ENCODE measurements at regions not wholly inside any gene's neighbourhood (a gene's known extent, or its start where the extent isn't known, plus 50 kb on each side); places are given as distances from the start of the nearest gene placed in this dataset.
"Not testable (repeated sequence)": the region's sequence is repeated elsewhere in the genome, so short reads cannot be mapped to it uniquely, and the experiment has no call there.

- no peak overlapping the region for H3K9ac ChIP-seq (ENCODE audit: low read length)
Measured at GRCh38 chr2:39995005-39995737, 216.1 kb upstream of the THUMPD2 start.

GRCh38 chr2:39994151-39994550, 215.1 kb upstream of the THUMPD2 start:
- Histone ChIP-seq H3K9ac (ENCODE audit: low read length) (no peak overlapping the region), H3K4me1 (ENCODE audit: insufficient read depth, low read length) (no peaks in the 10 kb centered on the region), H3K4me3 (ENCODE audit: low read depth in 1 of 2, low read length in 2 of 2) (no peak overlapping the region), H3K36me3 (ENCODE audit: insufficient read depth, low read length) (no peaks in the 10 kb centered on the region), H3K27me3 (ENCODE audit: control insufficient read depth in 1 of 2, insufficient read depth in 2 of 2, low read length in 2 of 2) (no peaks in the 10 kb centered on the region), H3K9me3 (ENCODE audit: low read length) (no peaks in the 10 kb centered on the region), H3K27ac (ENCODE audit: low read depth, low read length) (no peak overlapping the region)

More at GRCh38 chr2:39995005-39995737, 216.1 kb upstream of the THUMPD2 start:
- Histone ChIP-seq H3K4me3 (ENCODE audit: low read depth in 1 of 2, low read length in 2 of 2) (no peak overlapping the region), H3K27ac (ENCODE audit: low read depth, low read length) (no peak overlapping the region), H3K4me1 (ENCODE audit: insufficient read depth, low read length) (no peaks in the 10 kb centered on the region), H3K36me3 (ENCODE audit: insufficient read depth, low read length) (no peaks in the 10 kb centered on the region), H3K27me3 (ENCODE audit: control insufficient read depth in 1 of 2, insufficient read depth in 2 of 2, low read length in 2 of 2) (no peaks in the 10 kb centered on the region), H3K9me3 (ENCODE audit: low read length) (no peaks in the 10 kb centered on the region)

GRCh38 chr2:39991298-39991697, 212.2 kb upstream of the THUMPD2 start:
- H3K27me3 ChIP-seq (ENCODE audit: control insufficient read depth in 1 of 2, insufficient read depth in 2 of 2, low read length in 2 of 2) = no peaks in the 10 kb centered on the region
- no peaks in the 10 kb centered on the region for H3K4me1 ChIP-seq (ENCODE audit: insufficient read depth, low read length)
- H3K27ac ChIP-seq (ENCODE audit: low read depth, low read length) = no peak overlapping the region
- H3K4me3 ChIP-seq (ENCODE audit: low read depth in 1 of 2, low read length in 2 of 2) = no peak overlapping the region
- no peaks in the 10 kb centered on the region for H3K9me3 ChIP-seq (ENCODE audit: low read length)
- no peaks in the 10 kb centered on the region for H3K36me3 ChIP-seq (ENCODE audit: insufficient read depth, low read length)
- H3K9ac ChIP-seq (ENCODE audit: low read length) = no peak overlapping the region

- Histone ChIP-seq H3K36me3 (ENCODE audit: insufficient read depth, low read length) (no peaks in the 10 kb centered on the region), H3K27ac (ENCODE audit: low read depth, low read length) (no peak overlapping the region), H3K9me3 (ENCODE audit: low read length) (no peaks in the 10 kb centered on the region), H3K9ac (ENCODE audit: low read length) (no peak overlapping the region), H3K27me3 (ENCODE audit: control insufficient read depth in 1 of 2, insufficient read depth in 2 of 2, low read length in 2 of 2) (no peaks in the 10 kb centered on the region), H3K4me1 (ENCODE audit: insufficient read depth, low read length) (no peaks in the 10 kb centered on the region), H3K4me3 (ENCODE audit: low read depth in 1 of 2, low read length in 2 of 2) (no peak overlapping the region)
Measured at GRCh38 chr2:39990335-39990900, 211.4 kb upstream of the THUMPD2 start.

GRCh38 chr2:39989888-39990287, 210.8 kb upstream of the THUMPD2 start:
- Histone ChIP-seq H3K4me3 (ENCODE audit: low read depth in 1 of 2, low read length in 2 of 2) (no peak overlapping the region), H3K9ac (ENCODE audit: low read length) (no peak overlapping the region), H3K9me3 (ENCODE audit: low read length) (no peaks in the 10 kb centered on the region), H3K27ac (ENCODE audit: low read depth, low read length) (no peak overlapping the region), H3K4me1 (ENCODE audit: insufficient read depth, low read length) (no peaks in the 10 kb centered on the region), H3K27me3 (ENCODE audit: control insufficient read depth in 1 of 2, insufficient read depth in 2 of 2, low read length in 2 of 2) (no peaks in the 10 kb centered on the region), H3K36me3 (ENCODE audit: insufficient read depth, low read length) (no peaks in the 10 kb centered on the region)

GRCh38 chr2:39981883-39982311, 202.8 kb upstream of the THUMPD2 start:
- no peak overlapping the region for H3K9ac ChIP-seq (ENCODE audit: low read length)
- H3K27ac ChIP-seq (ENCODE audit: low read depth, low read length) = no peak overlapping the region
- H3K27me3 ChIP-seq (ENCODE audit: control insufficient read depth in 1 of 2, insufficient read depth in 2 of 2, low read length in 2 of 2) = no peaks in the 10 kb centered on the region
- H3K4me1 ChIP-seq (ENCODE audit: insufficient read depth, low read length) = peaks cover 10% of the 10 kb centered on the region
- H3K36me3 ChIP-seq (ENCODE audit: insufficient read depth, low read length) = no peaks in the 10 kb centered on the region
- no peaks in the 10 kb centered on the region for H3K9me3 ChIP-seq (ENCODE audit: low read length)
- H3K4me3 ChIP-seq (ENCODE audit: low read depth in 1 of 2, low read length in 2 of 2) = no peak overlapping the region

- Histone ChIP-seq H3K9me3 (ENCODE audit: low read length) (no peaks in the 10 kb centered on the region), H3K9ac (ENCODE audit: low read length) (no peak overlapping the region), H3K4me3 (ENCODE audit: low read depth in 1 of 2, low read length in 2 of 2) (no peak overlapping the region), H3K27ac (ENCODE audit: low read depth, low read length) (no peak overlapping the region), H3K4me1 (ENCODE audit: insufficient read depth, low read length) (no peaks in the 10 kb centered on the region), H3K36me3 (ENCODE audit: insufficient read depth, low read length) (no peaks in the 10 kb centered on the region), H3K27me3 (ENCODE audit: control insufficient read depth in 1 of 2, insufficient read depth in 2 of 2, low read length in 2 of 2) (no peaks in the 10 kb centered on the region)
Measured at GRCh38 chr2:39975476-39976020, 196.5 kb upstream of the THUMPD2 start.

GRCh38 chr2:39968037-39968436, 189.0 kb upstream of the THUMPD2 start:
- Histone ChIP-seq H3K27me3 (ENCODE audit: control insufficient read depth in 1 of 2, insufficient read depth in 2 of 2, low read length in 2 of 2) (no peaks in the 10 kb centered on the region), H3K9me3 (ENCODE audit: low read length) (no peaks in the 10 kb centered on the region), H3K27ac (ENCODE audit: low read depth, low read length) (no peak overlapping the region), H3K4me3 (ENCODE audit: low read depth in 1 of 2, low read length in 2 of 2) (no peak overlapping the region), H3K36me3 (ENCODE audit: insufficient read depth, low read length) (no peaks in the 10 kb centered on the region), H3K9ac (ENCODE audit: low read length) (no peak overlapping the region), H3K4me1 (ENCODE audit: insufficient read depth, low read length) (no peaks in the 10 kb centered on the region)

- not testable (repeated sequence) for H3K9ac ChIP-seq (ENCODE audit: low read length); H3K4me3 ChIP-seq (ENCODE audit: low read depth in 1 of 2, low read length in 2 of 2); H3K9me3 ChIP-seq (ENCODE audit: low read length); H3K4me1 ChIP-seq (ENCODE audit: insufficient read depth, low read length); H3K27me3 ChIP-seq (ENCODE audit: control insufficient read depth in 1 of 2, insufficient read depth in 2 of 2, low read length in 2 of 2); H3K27ac ChIP-seq (ENCODE audit: low read depth, low read length); H3K36me3 ChIP-seq (ENCODE audit: insufficient read depth, low read length)
Measured at GRCh38 chr2:39960681-39961080, 181.6 kb upstream of the THUMPD2 start.

- Histone ChIP-seq H3K27me3 (ENCODE audit: control insufficient read depth in 1 of 2, insufficient read depth in 2 of 2, low read length in 2 of 2) (no peaks in the 10 kb centered on the region), H3K9ac (ENCODE audit: low read length) (no peak overlapping the region), H3K4me3 (ENCODE audit: low read depth in 1 of 2, low read length in 2 of 2) (no peak overlapping the region), H3K9me3 (ENCODE audit: low read length) (no peaks in the 10 kb centered on the region), H3K36me3 (ENCODE audit: insufficient read depth, low read length) (no peaks in the 10 kb centered on the region), H3K4me1 (ENCODE audit: insufficient read depth, low read length) (no peaks in the 10 kb centered on the region), H3K27ac (ENCODE audit: low read depth, low read length) (no peak overlapping the region)
Measured at GRCh38 chr2:39954346-39954745, 175.3 kb upstream of the THUMPD2 start.

- Histone ChIP-seq H3K9me3 (ENCODE audit: low read length) (no peaks in the 10 kb centered on the region), H3K9ac (ENCODE audit: low read length) (no peak overlapping the region), H3K27me3 (ENCODE audit: control insufficient read depth in 1 of 2, insufficient read depth in 2 of 2, low read length in 2 of 2) (no peaks in the 10 kb centered on the region), H3K27ac (ENCODE audit: low read depth, low read length) (no peak overlapping the region), H3K4me1 (ENCODE audit: insufficient read depth, low read length) (no peaks in the 10 kb centered on the region), H3K36me3 (ENCODE audit: insufficient read depth, low read length) (no peaks in the 10 kb centered on the region), H3K4me3 (ENCODE audit: low read depth in 1 of 2, low read length in 2 of 2) (no peak overlapping the region)
Measured at GRCh38 chr2:39949131-39949530, 170.1 kb upstream of the THUMPD2 start.
